Lower lobe of right lung (tissue), 2 donors: ENCODE measurements at regions not wholly inside any gene's neighbourhood (a gene's known extent, or its start where the extent isn't known, plus 50 kb on each side); places are given as distances from the start of the nearest gene placed in this dataset.

Source experiments
- ATAC-seq, 2 donors: fragments of 200-7000 bp; cut with Tn5 transposase; one replicate each; pipeline ENCODE4 v1.9.1; 2020 to 2022; ENCODE audit warnings: mild to moderate bottlenecking in 2 of 2, moderate library complexity in 2 of 2
- DNase-seq: peaks from one replicate; pipeline ENCODE4 v3.0.0-alpha.2; 2020
- H3K27ac ChIP-seq: fragments of 200-600 bp; one replicate; pipeline ENCODE4 v1.8.0; 2022
- H3K27me3 ChIP-seq: fragments of 200-600 bp; one replicate; pipeline ENCODE4 v1.8.0; 2022; ENCODE audit warnings: low read depth
- H3K36me3 ChIP-seq: fragments of 200-600 bp; one replicate; pipeline ENCODE4 v1.8.0; 2022; ENCODE audit warnings: mild to moderate bottlenecking
- H3K4me1 ChIP-seq: fragments of 200-600 bp; one replicate; pipeline ENCODE4 v1.8.0; 2022
- H3K4me3 ChIP-seq: fragments of 200-600 bp; one replicate; pipeline ENCODE4 v1.8.0; 2022; ENCODE audit warnings: mild to moderate bottlenecking
- H3K9me3 ChIP-seq: fragments of 200-600 bp; one replicate; pipeline ENCODE4 v1.8.0; 2022
- intact Hi-C: fragments of 100-400 bp; cut with DNase I; formaldehyde crosslinking; loops from one replicate; pipeline ENCODE4 v1.11.0; 2022
- TF ChIP-seq, protein P1 (sequence below): fragments of 200-600 bp; IDR thresholded peaks from one replicate; pipeline ENCODE4 v1.8.0; 2022; ENCODE audit warnings: antibody characterized with exemption, mild to moderate bottlenecking
- donor health status: DM: no; HTN: yes; CAD: no; lungs with severe emphysema.

DNA sequence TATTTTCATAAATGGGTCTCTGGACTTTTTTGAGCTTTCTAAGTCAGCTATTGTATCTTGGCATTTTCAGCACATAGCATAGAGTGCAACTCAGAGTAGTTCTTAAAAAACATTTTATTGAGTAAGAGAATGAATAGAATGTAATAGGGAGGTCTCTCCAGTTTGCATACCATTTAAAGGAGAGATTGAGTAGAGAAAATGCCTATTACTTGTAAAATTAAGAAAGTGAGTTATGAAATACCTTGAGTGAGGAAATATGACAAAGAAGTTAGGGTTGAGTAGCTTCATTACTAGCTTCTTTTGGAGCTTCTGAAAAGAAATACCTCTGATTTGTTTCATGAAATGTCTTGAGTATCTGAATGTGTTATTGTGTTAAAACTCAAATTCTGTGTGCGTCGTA is 140.0 kb downstream of the AASDHPPT start:
- no peak overlapping the region for H3K4me3 ChIP-seq
- no peak for ATAC-seq
- H3K9me3 ChIP-seq = peaks cover 6% of the 10 kb centered on the region
- TF ChIP-seq, protein P1, sequence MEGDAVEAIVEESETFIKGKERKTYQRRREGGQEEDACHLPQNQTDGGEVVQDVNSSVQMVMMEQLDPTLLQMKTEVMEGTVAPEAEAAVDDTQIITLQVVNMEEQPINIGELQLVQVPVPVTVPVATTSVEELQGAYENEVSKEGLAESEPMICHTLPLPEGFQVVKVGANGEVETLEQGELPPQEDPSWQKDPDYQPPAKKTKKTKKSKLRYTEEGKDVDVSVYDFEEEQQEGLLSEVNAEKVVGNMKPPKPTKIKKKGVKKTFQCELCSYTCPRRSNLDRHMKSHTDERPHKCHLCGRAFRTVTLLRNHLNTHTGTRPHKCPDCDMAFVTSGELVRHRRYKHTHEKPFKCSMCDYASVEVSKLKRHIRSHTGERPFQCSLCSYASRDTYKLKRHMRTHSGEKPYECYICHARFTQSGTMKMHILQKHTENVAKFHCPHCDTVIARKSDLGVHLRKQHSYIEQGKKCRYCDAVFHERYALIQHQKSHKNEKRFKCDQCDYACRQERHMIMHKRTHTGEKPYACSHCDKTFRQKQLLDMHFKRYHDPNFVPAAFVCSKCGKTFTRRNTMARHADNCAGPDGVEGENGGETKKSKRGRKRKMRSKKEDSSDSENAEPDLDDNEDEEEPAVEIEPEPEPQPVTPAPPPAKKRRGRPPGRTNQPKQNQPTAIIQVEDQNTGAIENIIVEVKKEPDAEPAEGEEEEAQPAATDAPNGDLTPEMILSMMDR = no peak
- intact Hi-C loops = no loop called here
- no peak overlapping the region for H3K27ac ChIP-seq
- DNase-seq = no peak
- no peaks in the 10 kb centered on the region for H3K27me3 ChIP-seq
- H3K4me1 ChIP-seq = no peaks in the 10 kb centered on the region
- H3K36me3 ChIP-seq = no peaks in the 10 kb centered on the region

DNA sequence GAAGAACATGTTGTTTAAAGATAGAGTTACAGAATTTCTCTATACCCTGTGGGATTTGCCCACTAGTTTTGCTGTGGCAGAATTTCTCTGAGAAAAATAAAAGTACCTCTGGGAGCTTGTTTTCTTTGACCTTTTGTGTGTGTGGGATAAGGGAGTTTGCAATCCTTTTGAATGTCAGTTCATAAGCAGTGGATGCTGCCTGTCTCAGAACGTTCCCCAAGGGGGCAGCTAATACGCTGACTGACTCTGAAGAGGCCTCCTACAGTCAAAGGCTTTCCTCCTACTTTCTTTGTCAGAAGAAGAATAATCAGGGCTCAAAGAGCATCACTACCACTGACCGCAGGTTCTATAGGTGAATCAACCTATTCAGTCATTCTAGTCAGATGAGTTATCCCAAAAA is 140.6 kb downstream of the AASDHPPT start:
- intact Hi-C loops = no loop called here
- Histone ChIP-seq H3K9me3 (peaks cover 13% of the 10 kb centered on the region), H3K27me3 (no peaks in the 10 kb centered on the region), H3K36me3 (no peaks in the 10 kb centered on the region), H3K27ac (no peak overlapping the region), H3K4me1 (no peaks in the 10 kb centered on the region), H3K4me3 (no peak overlapping the region)
- DNase-seq (no peak), ATAC-seq (no peak)
- TF ChIP-seq, protein P1 = no peak

GRCh38 chr11:106222626-106223025 is 145.2 kb downstream of the AASDHPPT start:
- DNase-seq = no peak
- TF ChIP-seq, protein P1 = no peak
- H3K4me3 ChIP-seq = no peak overlapping the region
- peaks cover 17% of the 10 kb centered on the region for H3K9me3 ChIP-seq
- no peaks in the 10 kb centered on the region for H3K27me3 ChIP-seq
- no peak overlapping the region for H3K27ac ChIP-seq
- no peaks in the 10 kb centered on the region for H3K36me3 ChIP-seq
- no peaks in the 10 kb centered on the region for H3K4me1 ChIP-seq
- intact Hi-C loops = no loop called here
- ATAC-seq = no peak

DNA sequence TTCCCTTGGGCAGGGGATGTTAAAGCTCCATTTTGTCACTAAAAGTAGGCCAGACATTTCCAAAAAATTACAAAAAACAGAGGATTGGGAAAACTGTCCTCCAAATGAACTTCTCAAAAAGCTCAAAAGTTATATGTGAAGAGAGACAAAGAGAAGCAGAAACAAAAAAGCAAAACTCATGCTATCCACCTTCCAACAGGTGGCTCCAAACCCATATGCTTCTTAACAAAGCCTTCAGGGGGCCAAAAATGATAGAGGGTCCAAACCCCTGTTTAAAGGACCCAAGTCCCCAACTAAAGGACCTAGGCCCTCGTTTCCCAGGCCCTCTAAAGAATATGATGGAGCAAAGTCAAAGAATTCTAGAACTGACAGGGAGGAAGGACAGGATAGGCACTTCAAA is 146.7 kb downstream of the AASDHPPT start:
- DNase-seq = no peak
- TF ChIP-seq, protein P1 = no peak
- Histone ChIP-seq H3K27ac (no peak overlapping the region), H3K9me3 (peaks cover 17% of the 10 kb centered on the region), H3K4me1 (no peaks in the 10 kb centered on the region), H3K4me3 (no peak overlapping the region), H3K36me3 (no peaks in the 10 kb centered on the region), H3K27me3 (no peaks in the 10 kb centered on the region)
- intact Hi-C loops = no loop called here
- no peak for ATAC-seq

DNA sequence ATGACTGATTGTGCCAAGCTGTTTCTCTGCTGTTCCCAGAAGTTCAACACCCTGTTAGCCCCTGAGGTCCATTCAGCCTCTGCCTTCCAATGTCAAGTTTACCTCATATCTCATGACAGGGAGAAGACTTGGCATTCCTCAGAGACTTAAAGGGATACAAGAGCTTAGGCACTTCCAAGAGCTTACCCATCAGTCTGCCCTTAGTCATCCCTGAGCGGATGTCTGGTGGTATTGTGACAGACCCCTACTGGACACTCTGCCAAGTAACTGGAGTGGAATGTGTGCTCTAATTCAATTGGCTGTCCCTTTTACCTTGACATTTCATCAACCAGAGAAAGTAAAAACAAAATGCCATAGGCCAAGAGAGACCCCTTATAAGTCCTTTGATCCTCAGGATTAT is 151.5 kb downstream of the AASDHPPT start:
- intact Hi-C loops = no loop called here
- Histone ChIP-seq H3K27me3 (no peaks in the 10 kb centered on the region), H3K27ac (no peak overlapping the region), H3K36me3 (no peaks in the 10 kb centered on the region), H3K4me3 (no peak overlapping the region), H3K9me3 (no peaks in the 10 kb centered on the region), H3K4me1 (no peaks in the 10 kb centered on the region)
- TF ChIP-seq, protein P1 = no peak
- DNase-seq (no peak), ATAC-seq (no peak)

DNA sequence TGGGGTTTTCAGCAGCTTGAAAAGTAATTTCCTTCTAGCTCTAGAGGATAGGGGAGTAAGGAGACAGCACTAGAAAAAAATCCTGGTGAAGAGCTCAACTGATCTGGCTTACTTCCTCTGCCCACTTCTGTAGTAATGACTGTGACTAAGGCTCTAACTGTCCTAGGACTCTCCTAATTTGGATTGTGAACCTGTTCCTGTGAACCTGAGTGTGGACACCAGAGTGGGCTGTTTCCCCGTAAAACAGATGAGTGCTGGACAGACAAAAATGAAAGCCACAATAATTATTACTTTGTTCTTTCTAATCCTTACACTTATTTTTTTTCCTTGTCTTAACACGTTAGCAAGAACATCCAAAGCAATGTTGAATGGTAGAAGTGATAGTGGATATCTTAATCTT is 154.1 kb downstream of the AASDHPPT start:
- Histone ChIP-seq H3K9me3 (no peaks in the 10 kb centered on the region), H3K27me3 (no peaks in the 10 kb centered on the region), H3K27ac (no peak overlapping the region), H3K36me3 (no peaks in the 10 kb centered on the region), H3K4me3 (no peak overlapping the region), H3K4me1 (no peaks in the 10 kb centered on the region)
- ATAC-seq = no peak
- intact Hi-C loops = no loop called here
- TF ChIP-seq, protein P1 = no peak
- no peak for DNase-seq
